ENCODE measurements at regions not wholly inside any gene's neighbourhood (a gene's known extent, or its start where the extent isn't known, plus 50 kb on each side); places are given as distances from the start of the nearest gene placed in this dataset.
"Not testable (repeated sequence)": the region's sequence is repeated elsewhere in the genome, so short reads cannot be mapped to it uniquely, and the experiment has no call there.

GRCh38 chr6:130494729-130495128 is 128.9 kb downstream of the TMEM200A start:
- DNase-seq: no peak

DNA sequence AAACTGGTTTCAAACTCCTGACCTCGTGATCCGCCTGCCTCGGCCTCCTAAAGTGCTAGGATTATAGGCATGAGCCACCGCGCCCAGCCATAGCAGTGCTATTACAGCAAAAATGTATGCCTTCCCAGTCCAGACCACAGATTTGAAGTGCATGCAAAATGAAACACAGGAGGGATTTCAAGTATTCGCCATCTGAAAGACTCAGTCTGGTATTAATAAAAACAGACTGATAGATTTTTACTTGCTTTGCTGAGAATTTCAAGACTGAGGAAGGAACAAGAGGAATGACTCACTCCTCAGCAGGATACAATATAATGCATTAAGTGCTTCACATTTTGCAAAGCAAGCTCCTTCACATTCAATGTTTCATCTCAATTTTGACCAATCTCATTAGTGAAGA is 134.9 kb downstream of the TMEM200A start:
- DNase-seq: no peak

- DNase-seq: no peak
Measured at GRCh38 chr6:130503146-130503545, 137.3 kb downstream of the TMEM200A start.

- DNase-seq: no peak
Measured at GRCh38 chr6:130505808-130506598, 140.2 kb downstream of the TMEM200A start.

GRCh38 chr6:130507005-130507665 is 141.3 kb downstream of the TMEM200A start:
- DNase-seq: not testable (repeated sequence)

DNA sequence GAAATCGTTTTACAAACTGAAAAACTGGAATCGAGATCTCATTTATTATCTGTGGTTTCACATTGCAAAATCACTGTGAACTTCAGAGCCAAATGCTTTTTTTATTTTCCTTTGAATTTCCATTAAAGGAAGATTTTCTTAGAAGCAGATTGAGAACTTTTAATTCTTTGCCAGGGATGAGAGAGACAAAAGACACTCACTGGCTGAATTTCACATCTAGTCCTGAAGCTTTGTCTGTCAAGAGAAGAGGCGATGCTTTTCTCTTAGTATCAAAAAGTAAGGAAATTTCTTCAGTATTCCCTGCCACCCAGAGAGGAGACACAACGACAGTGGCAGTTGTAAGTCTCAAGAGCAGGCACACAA is 141.8 kb downstream of the TMEM200A start:
- no peak for DNase-seq

- DNase-seq: no peak
Measured at GRCh38 chr6:130513770-130514169, 148.0 kb downstream of the TMEM200A start.

GRCh38 chr6:130514712-130515111 is 148.9 kb downstream of the TMEM200A start:
- no peak for DNase-seq

- DNase-seq: no peak
Measured at GRCh38 chr6:130515306-130515705, 149.5 kb downstream of the TMEM200A start.

DNA sequence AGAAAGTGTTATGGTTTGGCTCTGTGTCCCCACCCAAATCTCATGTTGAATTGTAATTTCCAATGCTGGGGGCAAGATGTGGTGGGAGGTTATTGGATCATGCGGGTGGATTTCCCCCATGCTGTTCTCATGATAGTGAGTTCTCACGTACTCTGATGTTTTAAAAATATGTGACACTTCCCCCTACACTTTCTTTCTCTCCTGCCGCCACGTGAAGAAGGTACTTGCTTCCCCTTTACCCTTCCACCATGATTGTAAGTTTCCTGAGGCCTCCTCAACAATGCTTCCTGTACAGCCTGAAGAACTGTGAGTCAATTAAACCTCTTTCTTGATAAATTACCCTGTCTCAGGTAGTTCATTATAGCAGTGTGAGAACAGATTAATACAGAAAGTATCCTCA is 150.8 kb downstream of the TMEM200A start:
- no peak for DNase-seq

DNA sequence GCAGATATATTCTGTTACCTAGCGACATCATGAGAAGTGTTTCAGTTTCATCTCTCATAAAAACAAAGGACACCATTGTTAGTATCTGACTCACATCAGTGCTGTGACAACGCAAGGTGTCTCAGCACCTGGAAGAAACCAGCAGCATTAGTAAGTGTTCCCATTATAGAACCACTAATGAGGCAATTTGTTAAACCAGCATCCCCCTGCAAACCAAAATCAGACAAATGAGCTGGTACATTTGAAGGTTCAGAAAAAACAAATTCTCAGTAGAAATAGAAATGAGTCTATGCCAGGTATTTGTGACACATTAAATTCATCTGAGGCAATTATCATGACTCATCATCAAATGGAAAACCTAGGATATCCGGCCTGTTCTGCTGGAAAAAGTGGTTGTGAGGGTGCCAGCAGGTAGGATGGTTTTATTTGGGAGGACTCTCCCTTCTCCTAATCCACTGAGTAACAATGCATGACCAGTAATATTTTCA is 151.7 kb downstream of the TMEM200A start:
- no peak for DNase-seq

GRCh38 chr6:130518588-130518987 is 152.8 kb downstream of the TMEM200A start:
- DNase-seq: no peak

GRCh38 chr6:130520221-130520620 is 154.4 kb downstream of the TMEM200A start:
- DNase-seq: no peak

GRCh38 chr6:130520801-130521200 is 155.0 kb downstream of the TMEM200A start:
- no peak for DNase-seq

DNA sequence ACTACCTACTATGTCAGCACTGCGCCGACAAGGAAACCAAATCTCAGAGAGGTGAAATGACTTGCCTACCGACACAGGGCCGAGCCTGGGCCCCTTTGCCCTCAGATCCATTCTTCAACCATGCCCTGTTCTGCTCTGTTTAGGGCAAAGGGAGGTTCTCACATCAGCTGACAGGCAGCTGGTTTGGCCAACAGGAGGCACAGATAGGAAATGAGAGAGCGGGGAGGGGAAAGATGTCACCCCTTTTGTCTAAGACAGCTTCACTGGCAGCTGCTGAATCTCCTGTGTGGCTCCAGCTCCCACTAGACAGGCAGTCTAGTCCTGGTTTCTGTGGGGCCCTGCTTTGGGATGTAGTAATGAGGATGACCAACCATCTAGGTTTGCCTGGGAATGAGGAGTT is 158.7 kb downstream of the TMEM200A start:
- DNase-seq: no peak

- no peak for DNase-seq
Measured at GRCh38 chr6:130525408-130525807, 159.6 kb downstream of the TMEM200A start.

DNA sequence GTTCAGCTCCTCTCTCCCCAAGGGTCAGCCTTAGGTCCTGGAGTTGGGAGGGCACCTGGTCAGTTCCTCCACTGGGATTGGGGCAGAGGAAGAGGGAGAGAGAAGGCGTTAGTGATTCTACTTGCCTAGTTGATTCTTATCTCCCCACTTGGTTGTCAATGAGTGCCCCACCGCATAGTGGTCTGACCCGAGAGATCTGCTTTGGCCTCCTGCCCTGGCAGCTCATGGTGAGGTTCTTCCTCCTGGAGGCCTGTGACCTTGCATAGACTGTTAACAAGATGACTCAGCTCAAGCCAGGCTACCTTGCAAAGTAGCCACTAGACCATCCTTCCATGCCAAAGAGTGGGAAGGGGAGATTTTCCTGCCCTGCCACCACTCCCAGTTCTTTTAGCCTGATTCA is 160.6 kb downstream of the TMEM200A start:
- no peak for DNase-seq

GRCh38 chr6:130527173-130527572 is 161.4 kb downstream of the TMEM200A start:
- no peak for DNase-seq

- no peak for DNase-seq
Measured at GRCh38 chr6:130529569-130530149, 163.8 kb downstream of the TMEM200A start.

DNA sequence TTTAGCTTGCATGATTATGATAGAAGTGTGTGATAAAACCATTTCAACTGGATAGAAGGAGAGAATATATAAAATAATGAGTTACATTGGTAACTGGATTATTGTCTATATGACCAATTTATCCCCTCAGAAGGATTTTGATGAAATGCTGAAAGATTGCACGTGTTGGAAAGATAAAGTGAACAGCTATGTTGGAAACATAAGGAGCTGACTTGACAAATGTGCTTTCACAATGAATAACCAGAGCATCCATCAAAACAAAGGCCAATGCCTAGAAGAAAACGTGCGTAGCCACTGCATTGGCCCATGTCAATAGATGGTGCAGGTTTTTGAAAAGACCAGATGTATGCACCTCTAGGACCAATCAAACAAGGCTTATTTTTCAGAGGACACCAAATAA is 168.8 kb downstream of the TMEM200A start:
- DNase-seq: no peak

GRCh38 chr6:130535242-130535641 is 169.4 kb downstream of the TMEM200A start:
- no peak for DNase-seq

DNA sequence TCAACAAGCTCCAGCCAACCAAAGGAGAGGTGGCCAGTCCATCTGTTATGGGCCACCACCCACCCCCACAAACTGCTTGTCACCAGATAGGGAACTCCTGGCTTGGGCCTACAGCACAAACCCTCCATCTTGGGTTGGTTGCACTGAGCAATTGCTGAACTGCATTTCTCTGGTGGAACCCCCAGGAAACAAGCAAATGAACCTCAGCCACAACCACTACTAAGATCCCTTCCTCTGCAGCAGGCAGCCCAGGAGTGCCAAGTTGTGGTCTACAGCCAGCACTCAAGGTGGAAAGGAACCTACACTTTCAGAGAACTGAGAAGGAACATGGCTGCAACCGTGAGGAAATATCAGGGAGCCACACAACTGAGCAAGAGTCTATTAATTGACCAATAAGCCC is 171.6 kb downstream of the TMEM200A start:
- DNase-seq: no peak

DNA sequence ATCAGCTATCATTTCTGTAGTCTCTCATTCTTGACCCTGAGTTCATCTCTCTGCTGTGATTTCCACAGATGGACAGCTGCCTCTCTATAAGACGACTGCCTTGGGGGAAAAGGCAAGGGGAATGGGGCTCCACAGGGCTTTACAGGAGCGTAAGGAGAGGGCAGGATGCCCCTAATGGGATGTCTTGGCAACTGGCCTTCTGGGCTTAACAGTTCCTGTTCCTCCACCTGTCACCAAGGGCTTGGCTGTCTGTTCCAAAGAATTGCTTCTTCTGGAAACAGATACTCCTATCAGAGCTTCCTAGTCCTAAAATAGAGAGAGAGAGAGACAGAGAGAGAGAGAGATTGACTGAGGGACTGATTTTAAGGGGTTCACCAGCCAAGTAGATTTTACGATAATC is 181.9 kb downstream of the TMEM200A start:
- no peak for DNase-seq

GRCh38 chr6:130557481-130558112 is 191.8 kb downstream of the TMEM200A start:
- DNase-seq: no peak
